HFF-Myc (cell line): ENCODE measurements at regions not wholly inside any gene's neighbourhood (a gene's known extent, or its start where the extent isn't known, plus 50 kb on each side); places are given as distances from the start of the nearest gene placed in this dataset.
"Not testable (repeated sequence)": the region's sequence is repeated elsewhere in the genome, so short reads cannot be mapped to it uniquely, and the experiment has no call there.

Source experiments
- DNase-seq: peaks from one replicate; pipeline ENCODE4 v3.0.0-alpha.2; 2011; ENCODE audit warnings: low read depth; ENCODE audit errors: extremely low read depth
- H3K4me3 ChIP-seq: replicated peaks from 2 replicates; pipeline ENCODE4 v1.5.1; 2011; ENCODE audit warnings: low read depth, mild to moderate bottlenecking, control low read depth, low read length
- TF ChIP-seq, protein P1 (sequence below): IDR thresholded peaks from 2 replicates; pipeline ENCODE4 v1.5.1; 2012; ENCODE audit warnings: mild to moderate bottlenecking, low read depth, low read length, control low read depth; ENCODE audit errors: missing control alignments

DNA sequence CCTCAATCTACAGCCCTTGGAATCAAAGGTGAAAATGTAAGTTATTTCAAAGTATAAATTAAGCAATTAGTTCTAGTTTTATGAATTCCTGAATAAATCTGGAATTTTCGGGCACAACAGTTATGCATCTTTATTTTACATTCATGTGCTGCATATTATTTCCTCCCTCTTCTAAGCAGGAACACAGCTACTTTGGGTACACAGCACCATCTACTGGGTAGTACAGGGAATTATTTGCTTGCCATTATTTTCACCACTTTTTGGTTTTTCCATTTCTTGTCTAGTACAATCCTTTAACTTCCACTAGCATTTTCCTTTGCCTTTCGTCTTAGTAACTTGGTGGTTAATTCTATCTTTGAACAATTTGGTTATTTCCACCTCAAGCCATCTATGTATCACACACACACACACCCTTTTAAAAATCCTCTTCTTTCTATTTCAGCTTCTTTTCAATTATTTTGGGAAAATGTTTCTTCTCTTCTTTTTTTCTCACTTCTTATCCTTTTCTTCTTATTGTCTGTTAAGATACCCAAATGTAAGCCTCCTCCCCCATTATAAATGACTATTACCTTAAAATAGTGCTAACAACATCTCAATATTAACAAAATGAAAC, 451.0 kb downstream of the MFSD1 start:
- no peak overlapping the region for H3K4me3 ChIP-seq
- TF ChIP-seq, protein P1, sequence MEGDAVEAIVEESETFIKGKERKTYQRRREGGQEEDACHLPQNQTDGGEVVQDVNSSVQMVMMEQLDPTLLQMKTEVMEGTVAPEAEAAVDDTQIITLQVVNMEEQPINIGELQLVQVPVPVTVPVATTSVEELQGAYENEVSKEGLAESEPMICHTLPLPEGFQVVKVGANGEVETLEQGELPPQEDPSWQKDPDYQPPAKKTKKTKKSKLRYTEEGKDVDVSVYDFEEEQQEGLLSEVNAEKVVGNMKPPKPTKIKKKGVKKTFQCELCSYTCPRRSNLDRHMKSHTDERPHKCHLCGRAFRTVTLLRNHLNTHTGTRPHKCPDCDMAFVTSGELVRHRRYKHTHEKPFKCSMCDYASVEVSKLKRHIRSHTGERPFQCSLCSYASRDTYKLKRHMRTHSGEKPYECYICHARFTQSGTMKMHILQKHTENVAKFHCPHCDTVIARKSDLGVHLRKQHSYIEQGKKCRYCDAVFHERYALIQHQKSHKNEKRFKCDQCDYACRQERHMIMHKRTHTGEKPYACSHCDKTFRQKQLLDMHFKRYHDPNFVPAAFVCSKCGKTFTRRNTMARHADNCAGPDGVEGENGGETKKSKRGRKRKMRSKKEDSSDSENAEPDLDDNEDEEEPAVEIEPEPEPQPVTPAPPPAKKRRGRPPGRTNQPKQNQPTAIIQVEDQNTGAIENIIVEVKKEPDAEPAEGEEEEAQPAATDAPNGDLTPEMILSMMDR, result peak; percentile 49
- DNase-seq, result peak; percentile 36

DNA sequence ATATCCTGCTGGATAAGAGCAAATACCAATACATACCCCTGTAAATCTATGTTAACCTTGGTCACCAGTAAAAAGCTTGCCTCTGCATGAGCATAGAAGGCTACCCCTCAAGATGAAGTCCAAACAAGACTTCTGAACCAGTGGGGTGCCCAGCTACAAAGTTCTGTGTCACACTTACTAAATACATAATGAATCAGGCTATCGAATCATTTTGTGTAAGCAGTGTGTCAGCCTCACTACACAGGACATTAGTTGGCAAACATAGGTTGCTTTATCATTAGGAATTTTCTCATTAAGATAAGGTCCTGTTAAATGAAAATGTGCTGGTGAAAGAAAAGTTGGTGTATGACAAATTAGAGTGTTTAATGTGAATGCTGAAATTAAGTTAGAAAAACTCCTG, 452.0 kb downstream of the MFSD1 start:
- TF ChIP-seq, protein P1, result no peak
- no peak for DNase-seq
- no peak overlapping the region for H3K4me3 ChIP-seq

DNA sequence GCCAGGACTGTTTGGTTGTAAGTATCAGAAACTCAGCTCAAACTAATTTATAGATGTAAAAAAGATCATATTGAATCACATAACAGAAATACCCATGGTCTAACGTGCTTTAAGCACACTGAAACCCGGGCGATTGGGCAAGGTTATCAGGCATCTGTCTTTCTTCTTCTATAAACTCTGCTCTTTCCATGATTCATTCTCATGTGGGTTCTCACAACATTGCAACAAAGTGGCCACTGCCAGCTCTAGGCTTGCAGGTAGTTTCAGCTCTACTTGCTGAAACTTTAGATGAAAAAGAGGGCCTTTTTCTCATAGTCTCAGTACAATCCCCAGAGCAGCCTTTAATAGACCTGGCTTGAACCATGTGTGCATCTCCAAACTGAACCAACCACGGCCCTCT, 456.1 kb downstream of the MFSD1 start:
- DNase-seq, result no peak
- TF ChIP-seq, protein P1, result no peak
- H3K4me3 ChIP-seq, result no peak overlapping the region

DNA sequence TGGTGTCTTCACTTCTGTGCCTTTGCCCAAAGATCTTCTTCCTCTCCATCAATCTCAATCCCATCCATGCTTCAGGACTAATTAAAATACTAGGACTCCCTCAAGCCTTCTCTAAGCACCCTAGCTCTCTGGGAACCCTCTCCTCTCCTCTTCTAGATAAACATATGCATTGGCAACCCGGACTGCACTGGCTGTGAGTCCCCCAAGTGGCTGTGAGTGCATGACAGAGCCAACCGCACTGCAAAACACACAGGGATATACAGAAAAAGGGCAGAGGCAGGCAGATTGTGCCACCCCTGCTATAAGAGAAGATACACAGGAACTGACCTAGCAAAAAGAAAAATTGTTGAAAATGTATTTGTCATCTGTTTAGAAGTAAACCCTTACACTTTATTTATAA, 457.1 kb downstream of the MFSD1 start:
- DNase-seq, result no peak
- TF ChIP-seq, protein P1, result no peak
- no peak overlapping the region for H3K4me3 ChIP-seq

DNA sequence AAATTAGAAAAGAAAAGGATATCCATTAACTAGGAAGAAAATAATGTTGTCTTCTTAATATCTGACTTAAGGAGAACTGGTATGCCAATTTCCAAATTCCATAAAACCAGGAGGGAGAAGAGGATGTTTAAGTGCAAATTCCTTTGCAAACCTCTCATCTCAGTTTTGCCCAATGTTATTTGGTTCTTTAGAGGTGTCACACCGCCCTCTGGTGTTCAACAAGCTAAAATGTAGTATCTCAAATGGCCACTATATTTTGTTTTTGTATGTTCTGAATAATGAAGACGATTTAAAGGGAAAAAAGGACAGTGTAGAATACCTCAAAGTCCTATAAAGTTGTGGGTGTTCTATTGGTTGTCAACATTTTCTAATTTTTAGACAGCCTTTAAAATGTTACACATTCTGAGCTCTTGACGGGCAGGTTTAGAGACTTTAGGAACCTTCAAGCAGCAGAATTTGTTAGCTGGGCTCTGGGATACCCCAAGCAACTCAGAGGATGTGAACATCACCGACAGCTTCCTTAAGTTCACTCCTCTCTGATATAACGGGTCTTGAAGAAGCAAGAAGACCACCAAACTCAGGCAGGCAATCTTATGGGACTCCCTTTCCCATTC, 458.3 kb downstream of the MFSD1 start:
- TF ChIP-seq, protein P1, result peak; percentile 56
- peak; percentile 36 for DNase-seq
- H3K4me3 ChIP-seq, result no peak overlapping the region

DNA sequence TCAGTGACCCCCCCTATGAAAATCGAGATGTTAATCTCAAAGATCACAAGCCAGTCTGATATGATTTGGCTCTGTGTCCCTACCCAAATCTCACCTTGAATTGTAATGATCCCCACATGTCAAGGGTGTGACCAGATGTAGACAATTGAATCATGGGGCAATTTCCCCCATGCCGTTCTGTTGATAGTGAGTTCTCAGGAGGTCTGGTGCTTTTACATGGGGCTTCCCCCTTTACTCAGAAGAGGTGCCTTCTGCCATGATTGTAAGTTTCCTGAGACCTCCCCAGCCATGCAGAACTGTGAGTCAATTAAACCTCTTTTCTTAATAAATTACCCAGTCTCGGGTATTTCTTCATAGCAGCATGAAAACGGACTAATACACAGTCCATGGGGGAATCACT, 459.5 kb downstream of the MFSD1 start:
- not testable (repeated sequence) for DNase-seq, H3K4me3 ChIP-seq

DNA sequence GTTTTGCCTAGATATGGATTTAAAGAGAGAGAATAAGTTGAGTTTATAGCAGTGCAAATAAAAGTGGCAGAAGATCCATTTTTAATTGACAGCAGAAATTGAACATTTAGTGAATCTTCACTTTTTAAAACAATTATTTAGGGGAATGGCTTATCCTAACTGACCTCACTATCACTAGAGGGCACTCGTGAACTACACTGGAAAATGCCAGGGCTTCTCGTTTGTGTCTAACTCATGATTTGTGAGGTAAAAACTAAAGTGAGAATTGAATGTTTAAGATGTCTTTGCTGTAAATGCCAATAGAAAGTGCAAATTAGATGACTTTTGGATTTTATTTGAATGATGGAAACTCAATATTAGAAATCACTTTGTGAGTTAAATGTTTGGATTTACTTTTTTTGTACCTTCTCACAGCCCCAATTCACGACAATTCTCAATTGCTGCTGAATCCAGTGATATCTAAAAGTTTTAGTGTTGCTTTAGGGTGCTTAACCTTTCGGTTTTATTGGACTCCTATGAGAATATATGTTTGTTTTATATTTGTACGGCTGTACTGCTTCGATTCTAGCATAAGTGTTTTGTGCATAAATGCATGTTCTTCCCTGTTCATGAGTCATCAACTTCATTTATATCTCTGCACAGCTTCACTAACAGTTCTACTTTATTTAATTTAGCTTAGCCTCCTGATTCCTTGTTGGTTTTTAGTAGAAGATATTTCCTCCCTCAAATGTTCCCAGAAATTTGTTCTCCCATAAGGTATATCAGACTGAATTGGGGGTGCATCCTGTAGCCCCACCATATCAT, 462.1 kb downstream of the MFSD1 start:
- peak; percentile 17 for DNase-seq
- TF ChIP-seq, protein P1, result peak; percentile 67
- no peak overlapping the region for H3K4me3 ChIP-seq
